Thymus (tissue), 11 donors: ENCODE measurements at regions not wholly inside any gene's neighbourhood (a gene's known extent, or its start where the extent isn't known, plus 50 kb on each side); places are given as distances from the start of the nearest gene placed in this dataset.

Experiments
- DNase-seq, 9 donors: peaks; one replicate each; pipeline ENCODE4 v3.0.0-alpha.2; 2013; ENCODE audit warnings: low spot score in 9 of 9, low read depth in 6 of 9, missing footprints in 1 of 9
- H3K27ac ChIP-seq, 2 donors: one replicate each; pipeline ENCODE4 v1.5.1; 2013; ENCODE audit warnings: control low read depth in 1 of 2, low read depth in 1 of 2, low read length in 1 of 2, mild to moderate bottlenecking in 1 of 2, moderate library complexity in 1 of 2
- H3K27me3 ChIP-seq, 2 donors: one replicate each; pipeline ENCODE4 v1.5.1; 2013; ENCODE audit warnings: low read length in 1 of 2; ENCODE audit not compliant: control insufficient read depth in 2 of 2, insufficient read depth in 1 of 2
- H3K36me3 ChIP-seq, 2 donors: one replicate each; pipeline ENCODE4 v1.5.1; 2013; ENCODE audit warnings: low read length in 1 of 2, mild to moderate bottlenecking in 1 of 2, moderate library complexity in 1 of 2; ENCODE audit not compliant: control insufficient read depth in 2 of 2, insufficient read depth in 2 of 2
- H3K4me1 ChIP-seq, 2 donors: one replicate each; pipeline ENCODE4 v1.5.1; 2013; ENCODE audit warnings: low read length in 2 of 2; ENCODE audit not compliant: control insufficient read depth in 2 of 2, insufficient read depth in 2 of 2
- H3K4me3 ChIP-seq, 2 donors: one replicate each; pipeline ENCODE4 v1.5.1; 2013; ENCODE audit warnings: low read length in 2 of 2, control low read depth in 1 of 2, mild to moderate bottlenecking in 1 of 2
- H3K9me3 ChIP-seq, 2 donors: one replicate each; pipeline ENCODE4 v1.5.1; 2013; ENCODE audit warnings: low read length in 1 of 2, mild to moderate bottlenecking in 1 of 2; ENCODE audit not compliant: control insufficient read depth in 2 of 2, insufficient read depth in 1 of 2
- WGBS: extraction: QIAGEN DNeasy Blood & Tissue Kit; methylation state at CpG from one replicate; pipeline ENCODE4 v1.1.7; 2013; 5-methylcytosine and 5-hydroxymethylcytosine counted together
- donor health status: healthy.

DNA sequence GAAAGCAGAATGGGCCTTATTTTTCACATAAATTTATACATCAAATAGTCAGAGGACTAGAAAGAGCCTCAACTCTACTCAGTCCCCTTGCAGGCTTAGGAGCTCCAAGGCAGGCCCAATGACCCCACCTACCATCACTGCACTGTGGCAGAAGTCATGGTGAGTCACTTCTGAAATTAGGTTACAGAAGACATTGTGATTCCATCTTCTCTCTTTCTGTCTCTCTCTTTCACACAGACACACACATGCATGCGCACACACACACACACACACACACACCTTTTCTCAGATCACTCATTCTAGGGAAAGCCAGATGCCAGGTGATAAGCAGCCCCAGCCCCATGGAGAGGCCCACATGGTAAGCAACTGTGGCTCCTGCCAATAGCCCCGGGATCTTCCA is 103.8 kb downstream of the C6orf118 start:
- H3K36me3 ChIP-seq = no peaks in the 10 kb centered on the region
- H3K27ac ChIP-seq = no peak overlapping the region
- H3K27me3 ChIP-seq = no peaks in the 10 kb centered on the region
- H3K9me3 ChIP-seq = peaks cover 0 to 5% of the 10 kb centered on the region in 2 donors
- H3K4me3 ChIP-seq = no peak overlapping the region
- no peaks in the 10 kb centered on the region for H3K4me1 ChIP-seq
- no peak for DNase-seq
- 96% methylated on average over 2 of the region's 2 CpGs for WGBS

DNA sequence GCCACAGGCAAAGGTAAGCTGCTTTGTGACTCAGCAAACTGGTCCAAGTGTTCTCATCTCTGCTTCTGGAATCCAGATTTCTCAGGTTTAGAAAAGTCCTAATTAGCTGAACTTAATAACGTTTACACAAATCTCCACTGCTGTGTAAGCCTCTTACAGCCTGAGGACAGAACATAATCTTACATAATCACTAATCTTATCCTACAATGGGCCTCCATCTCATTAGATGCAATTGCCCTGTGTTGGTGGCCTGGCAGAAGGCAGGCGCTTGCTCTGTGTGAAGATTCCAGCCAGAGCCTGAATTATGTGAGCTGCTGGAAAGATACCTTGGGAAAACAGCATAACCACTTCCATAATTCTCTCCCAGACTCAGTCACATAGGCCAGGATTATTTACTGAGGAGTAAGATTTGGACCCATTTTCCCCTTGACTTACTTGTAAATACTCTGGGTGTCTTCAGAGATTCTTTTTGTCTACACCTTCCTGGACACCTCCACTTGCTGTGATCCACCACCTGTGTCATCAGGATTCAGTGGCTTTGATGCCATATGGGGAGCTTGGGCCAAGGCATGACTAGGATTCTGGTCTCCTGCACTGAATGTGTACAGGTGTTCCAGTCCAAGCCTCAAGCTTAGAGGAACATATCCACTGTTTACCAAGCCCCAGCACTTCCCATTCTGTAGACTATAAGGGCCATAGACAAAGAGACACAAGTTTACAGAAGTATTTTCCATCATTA is 104.4 kb downstream of the C6orf118 start:
- H3K27me3 ChIP-seq = no peaks in the 10 kb centered on the region
- WGBS = 89% methylated on average over 2 of the region's 2 CpGs
- no peak for DNase-seq
- H3K36me3 ChIP-seq = no peaks in the 10 kb centered on the region
- peaks cover 0 to 3% of the 10 kb centered on the region in 2 donors for H3K9me3 ChIP-seq
- H3K27ac ChIP-seq = no peak overlapping the region
- H3K4me3 ChIP-seq = no peak overlapping the region
- H3K4me1 ChIP-seq = no peaks in the 10 kb centered on the region

DNA sequence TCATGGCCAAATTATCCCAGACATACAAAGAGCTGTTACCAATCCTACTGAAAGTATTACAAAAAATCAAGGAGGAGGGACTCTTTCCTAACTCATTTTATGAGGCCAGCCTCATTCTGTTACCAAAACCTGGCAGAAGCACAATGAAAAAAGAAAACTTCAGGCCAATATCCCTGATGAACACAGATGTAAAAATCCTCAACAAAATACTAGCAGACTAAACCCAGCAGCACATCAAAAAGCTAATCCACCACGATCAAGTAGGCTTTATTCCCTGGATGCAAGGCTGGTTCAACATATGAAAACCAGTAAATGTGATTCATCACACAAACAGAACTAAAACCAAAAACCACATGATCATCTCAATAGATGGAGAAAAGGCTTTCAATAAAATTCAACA is 109.2 kb downstream of the C6orf118 start:
- Histone ChIP-seq H3K27ac (no peak overlapping the region), H3K27me3 (no peaks in the 10 kb centered on the region), H3K9me3 (peaks cover 0 to 5% of the 10 kb centered on the region in 2 donors), H3K4me1 (no peaks in the 10 kb centered on the region), H3K36me3 (no peaks in the 10 kb centered on the region), H3K4me3 (no peak overlapping the region)
- no peak for DNase-seq
- WGBS = 92% methylated on average over 1 of the region's 1 CpG

DNA sequence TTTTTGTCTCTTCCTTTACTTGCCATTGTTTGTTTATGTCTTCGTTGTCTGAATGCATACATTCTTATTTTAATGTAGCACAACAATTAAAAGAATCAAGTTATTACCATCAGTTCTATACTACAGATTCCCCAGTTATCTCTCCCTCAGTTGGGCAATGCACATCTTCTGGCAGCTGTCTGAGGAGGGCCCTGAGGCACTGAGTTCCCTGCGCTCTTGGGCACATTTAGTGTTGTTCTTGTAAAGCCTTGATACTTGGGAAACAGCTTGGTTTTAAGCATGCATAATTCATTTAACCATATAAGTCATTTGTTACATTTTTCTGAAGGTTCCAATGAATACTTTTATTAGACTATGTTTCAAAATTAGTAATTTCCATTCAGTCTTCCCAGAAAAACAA is 117.9 kb downstream of the C6orf118 start:
- Histone ChIP-seq H3K36me3 (no peaks in the 10 kb centered on the region), H3K27me3 (no peaks in the 10 kb centered on the region), H3K4me3 (no peak overlapping the region), H3K27ac (no peak overlapping the region), H3K9me3 (peaks cover 0 to 3% of the 10 kb centered on the region in 2 donors), H3K4me1 (no peaks in the 10 kb centered on the region)
- 91% methylated on average over 2 of the region's 2 CpGs for WGBS
- DNase-seq = no peak

DNA sequence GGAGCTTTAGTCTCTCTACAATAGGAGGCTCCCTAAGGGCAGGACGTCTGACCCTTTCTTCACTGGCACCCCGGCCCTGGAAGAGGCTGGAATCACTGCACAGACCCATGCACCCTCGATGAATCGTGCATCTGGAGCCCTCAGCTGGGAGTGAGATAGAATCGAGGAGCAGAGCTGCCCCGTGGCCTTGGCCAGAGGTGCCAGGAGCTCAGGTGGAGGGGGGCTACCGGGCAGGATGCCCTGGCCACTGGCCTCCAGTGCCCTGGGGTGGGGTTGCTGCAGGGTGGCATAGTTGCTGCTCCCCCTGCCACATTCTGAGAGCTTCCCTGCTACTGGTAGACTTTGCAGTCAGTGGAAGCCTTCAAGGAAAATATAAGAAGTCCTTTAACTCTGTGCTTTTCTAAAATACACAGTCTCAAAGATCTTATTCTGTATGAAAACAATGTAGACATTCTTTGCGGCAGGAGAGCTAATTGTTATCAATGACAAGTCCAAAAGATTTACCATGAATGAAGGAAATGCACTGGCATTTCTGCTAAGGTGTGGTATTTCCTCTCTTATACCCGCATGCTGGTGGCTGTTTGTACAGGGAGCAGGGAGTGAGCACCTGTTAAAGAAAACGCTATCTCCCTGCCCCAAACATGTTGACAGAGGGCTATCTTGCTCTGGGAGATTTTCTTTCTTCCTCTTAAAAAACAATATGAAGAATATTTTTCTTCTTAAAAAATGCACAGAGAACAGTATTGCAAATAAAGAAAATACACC is 122.8 kb downstream of the C6orf118 start:
- Histone ChIP-seq H3K9me3 (peaks cover 0 to 8% of the 10 kb centered on the region in 2 donors), H3K27me3 (no peaks in the 10 kb centered on the region), H3K36me3 (no peaks in the 10 kb centered on the region), H3K27ac (no peak overlapping the region), H3K4me3 (no peak overlapping the region), H3K4me1 (no peaks in the 10 kb centered on the region)
- WGBS = 73% methylated on average over 10 of the region's 10 CpGs
- DNase-seq = no peak

DNA sequence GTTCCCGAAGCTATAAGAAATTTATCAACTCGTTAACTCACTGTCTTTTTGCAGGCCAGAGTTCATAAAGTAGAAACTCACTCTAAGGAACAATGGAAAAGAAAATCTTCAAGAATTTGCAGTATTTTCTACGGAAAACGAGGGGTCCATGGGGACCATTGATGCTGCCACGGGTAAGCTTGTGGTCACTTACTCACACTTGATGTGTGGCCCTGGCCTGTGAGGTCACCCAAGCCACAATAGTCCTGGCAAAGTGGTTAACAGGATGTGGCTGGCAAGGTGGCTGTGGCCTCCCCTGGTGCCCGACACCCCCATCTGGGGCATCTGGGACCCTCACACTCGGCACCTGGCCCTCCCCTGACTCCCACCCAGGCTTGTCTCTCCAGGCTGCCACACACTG is 123.4 kb downstream of the C6orf118 start:
- Histone ChIP-seq H3K36me3 (no peaks in the 10 kb centered on the region), H3K9me3 (peaks cover 0 to 8% of the 10 kb centered on the region in 2 donors), H3K4me1 (no peaks in the 10 kb centered on the region), H3K27ac (no peak overlapping the region), H3K4me3 (no peak overlapping the region), H3K27me3 (no peaks in the 10 kb centered on the region)
- WGBS = 85% methylated on average over 7 of the region's 7 CpGs
- no peak for DNase-seq

DNA sequence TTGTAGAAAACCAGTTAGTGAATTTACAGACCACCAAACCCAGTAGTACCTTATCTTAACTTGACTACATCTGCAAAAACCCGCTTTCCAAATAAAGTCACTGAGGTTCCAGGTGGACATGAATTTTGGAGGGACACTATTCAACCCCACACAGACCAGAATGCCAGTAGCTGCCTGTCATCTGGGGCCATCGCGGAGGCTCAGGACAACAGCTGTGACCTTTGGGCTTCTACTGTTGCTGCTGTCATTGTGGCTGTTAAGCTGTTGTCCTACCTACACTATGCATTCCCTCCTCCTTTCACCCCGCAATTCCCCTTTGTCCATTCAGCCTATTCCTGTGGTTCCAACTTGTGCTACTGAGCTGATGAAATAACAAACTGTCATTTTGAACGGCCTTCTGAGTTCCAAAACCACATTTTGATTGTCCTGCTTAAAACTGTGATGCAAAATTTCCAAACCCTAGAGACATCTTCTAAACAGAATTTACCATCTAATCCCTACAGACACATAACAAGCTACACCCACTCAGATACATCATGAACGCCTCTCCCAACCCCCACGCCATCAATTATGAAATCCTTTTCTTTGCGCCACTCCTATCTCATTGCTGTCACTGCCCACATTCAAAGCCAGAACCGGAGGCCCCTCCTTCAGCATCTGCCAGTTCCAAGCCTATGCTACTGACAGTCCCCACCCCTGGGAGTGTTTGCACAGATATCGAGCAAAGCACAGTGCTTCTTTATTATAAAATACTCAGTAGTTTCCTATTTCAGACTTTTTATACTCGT is 125.0 kb downstream of the C6orf118 start:
- H3K27ac ChIP-seq = no peak overlapping the region
- 85% methylated on average over 11 of the region's 11 CpGs for WGBS
- H3K9me3 ChIP-seq = peaks cover 0 to 8% of the 10 kb centered on the region in 2 donors
- H3K36me3 ChIP-seq = no peaks in the 10 kb centered on the region
- no peak for DNase-seq
- no peaks in the 10 kb centered on the region for H3K4me1 ChIP-seq
- no peaks in the 10 kb centered on the region for H3K27me3 ChIP-seq
- no peak overlapping the region for H3K4me3 ChIP-seq

DNA sequence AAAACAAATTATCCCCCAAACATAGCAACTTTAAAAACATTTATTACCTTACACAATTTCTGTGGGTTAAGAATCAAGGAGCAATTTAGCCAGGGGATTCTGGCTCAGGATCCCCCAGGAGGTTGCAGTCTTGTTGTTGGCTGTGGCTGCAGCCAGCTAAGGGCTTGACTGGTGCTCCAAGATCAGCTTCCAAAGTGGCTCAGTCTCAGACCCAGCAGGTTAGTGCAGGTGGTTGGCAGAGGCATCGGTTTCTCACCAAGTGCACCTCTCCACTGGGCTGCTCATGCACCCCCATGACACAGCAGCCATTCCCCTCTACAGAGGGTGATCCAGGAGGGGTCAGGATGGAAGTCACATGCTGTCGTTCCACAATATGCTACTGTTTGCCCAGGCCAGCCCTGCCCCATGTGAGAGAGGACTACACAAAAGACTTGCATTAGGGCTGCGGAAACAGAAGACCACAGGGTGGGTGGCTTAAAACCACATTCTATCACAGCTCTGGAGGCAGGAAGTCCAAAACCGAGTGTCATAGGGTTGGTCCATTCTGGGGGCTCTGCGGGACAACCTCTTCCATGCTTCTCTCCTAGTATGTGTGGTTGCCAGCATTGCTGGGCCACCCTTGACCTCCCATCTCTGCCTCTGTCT is 125.8 kb downstream of the C6orf118 start:
- Histone ChIP-seq H3K36me3 (no peaks in the 10 kb centered on the region), H3K9me3 (peaks cover 0 to 8% of the 10 kb centered on the region in 2 donors), H3K4me3 (no peak overlapping the region), H3K27ac (no peak overlapping the region), H3K27me3 (no peaks in the 10 kb centered on the region), H3K4me1 (no peaks in the 10 kb centered on the region)
- no peak for DNase-seq
- WGBS = 71% methylated on average over 5 of the region's 5 CpGs
